Caki2 (cell line): ENCODE measurements at regions not wholly inside any gene's neighbourhood (a gene's known extent, or its start where the extent isn't known, plus 50 kb on each side); places are given as distances from the start of the nearest gene placed in this dataset.
"Not testable (repeated sequence)": the region's sequence is repeated elsewhere in the genome, so short reads cannot be mapped to it uniquely, and the experiment has no call there.

Source experiments
- DNase-seq: peaks from one replicate; pipeline ENCODE4 v3.0.0-alpha.2; 2015; ENCODE audit warnings: low read depth
- in situ Hi-C: cut with HindIII; loops from 2 replicates; pipeline ENCODE4 v1.10.0; 2016; ENCODE audit warnings: low sequenced_read_pairs, low pct_unique_long_range_greater_than_20kb, mixed read lengths

GRCh38 chr2:156254637-156255067 is 77.9 kb downstream of the NR4A2 start:
- DNase-seq, in situ Hi-C loops: not testable (repeated sequence)

GRCh38 chr2:156253765-156254164 is 78.8 kb downstream of the NR4A2 start:
- no peak for DNase-seq
- in situ Hi-C loops, result no loop called here

GRCh38 chr2:156242874-156243273 is 89.6 kb downstream of the NR4A2 start:
- DNase-seq, result no peak
- in situ Hi-C loops, result no loop called here

- in situ Hi-C loops, result no loop called here
- DNase-seq, result no peak
Measured at GRCh38 chr2:156237558-156237957, 95.0 kb downstream of the NR4A2 start.

GRCh38 chr2:156229724-156230362 is 102.7 kb downstream of the NR4A2 start:
- in situ Hi-C loops, result no loop called here
- no peak for DNase-seq

GRCh38 chr2:156223328-156223727 is 109.2 kb downstream of the NR4A2 start:
- in situ Hi-C loops, DNase-seq: not testable (repeated sequence)

GRCh38 chr2:156221703-156222102 is 110.8 kb downstream of the NR4A2 start:
- in situ Hi-C loops, result no loop called here
- no peak for DNase-seq

GRCh38 chr2:156219491-156220100 is 112.9 kb downstream of the NR4A2 start:
- no peak for DNase-seq

GRCh38 chr2:156215656-156216055 is 116.9 kb downstream of the NR4A2 start:
- DNase-seq, result no peak

More at GRCh38 chr2:156219491-156220100, 112.9 kb downstream of the NR4A2 start:
- in situ Hi-C loops, result no loop called here

GRCh38 chr2:156211318-156211717 is 121.2 kb downstream of the NR4A2 start:
- DNase-seq, result no peak
- in situ Hi-C loops, result no loop called here

More at GRCh38 chr2:156215656-156216055, 116.9 kb downstream of the NR4A2 start:
- in situ Hi-C loops, result no loop called here

GRCh38 chr2:156206355-156206754 is 126.2 kb downstream of the NR4A2 start:
- DNase-seq, result no peak
- in situ Hi-C loops, result no loop called here

- no peak for DNase-seq
- in situ Hi-C loops, result no loop called here
Measured at GRCh38 chr2:156199588-156199987, 132.9 kb downstream of the NR4A2 start.

GRCh38 chr2:156196031-156196430 is 136.5 kb downstream of the NR4A2 start:
- no peak for DNase-seq
- in situ Hi-C loops, result no loop called here

- no peak for DNase-seq
- in situ Hi-C loops, result no loop called here
Measured at GRCh38 chr2:156192468-156192867, 140.1 kb downstream of the NR4A2 start.

GRCh38 chr2:156191527-156191926 is 141.0 kb downstream of the NR4A2 start:
- in situ Hi-C loops, result no loop called here
- DNase-seq, result no peak

GRCh38 chr2:156190517-156190916 is 142.0 kb downstream of the NR4A2 start:
- in situ Hi-C loops, result no loop called here
- DNase-seq, result no peak

- no peak for DNase-seq
- in situ Hi-C loops, result no loop called here
Measured at GRCh38 chr2:156189584-156189983, 142.9 kb downstream of the NR4A2 start.

GRCh38 chr2:156189143-156189542 is 143.4 kb downstream of the NR4A2 start:
- in situ Hi-C loops, result no loop called here
- no peak for DNase-seq

GRCh38 chr2:156182132-156182531 is 150.4 kb downstream of the NR4A2 start:
- no peak for DNase-seq
- in situ Hi-C loops, result no loop called here

GRCh38 chr2:156181208-156181607 is 151.3 kb downstream of the NR4A2 start:
- no peak for DNase-seq
- in situ Hi-C loops, result no loop called here
